H9 (cell line): ENCODE measurements at regions not wholly inside any gene's neighbourhood (a gene's known extent, or its start where the extent isn't known, plus 50 kb on each side); places are given as distances from the start of the nearest gene placed in this dataset.

Source experiments
- DNase-seq: peaks from one replicate; pipeline ENCODE4 v3.0.0-alpha.2; 2017
- H2AFZ ChIP-seq: one replicate; pipeline ENCODE4 v1.6.1; 2013; ENCODE audit warnings: mild to moderate bottlenecking, low read length, control low read depth, moderate library complexity
- H2AK5ac ChIP-seq: 2 replicates; pipeline ENCODE4 v1.6.1; 2013; ENCODE audit warnings: low read length, control low read depth, mixed read lengths; ENCODE audit not compliant: insufficient read length
- H2BK120ac ChIP-seq: one replicate; pipeline ENCODE4 v1.6.1; 2013; ENCODE audit warnings: low read depth, mild to moderate bottlenecking, low read length, control low read depth, inconsistent platforms; ENCODE audit not compliant: poor library complexity, severe bottlenecking
- H2BK12ac ChIP-seq: 2 replicates; pipeline ENCODE4 v1.6.1; 2013; ENCODE audit warnings: low read length, control low read depth, mixed read lengths, low read depth; ENCODE audit not compliant: insufficient read length
- H2BK15ac ChIP-seq: 2 replicates; pipeline ENCODE4 v1.6.1; 2013; ENCODE audit warnings: low read depth, low read length, control low read depth
- H2BK20ac ChIP-seq: one replicate; pipeline ENCODE4 v1.6.1; 2013; ENCODE audit warnings: low read depth, mild to moderate bottlenecking, low read length, control low read depth, inconsistent platforms; ENCODE audit not compliant: poor library complexity, severe bottlenecking
- H2BK5ac ChIP-seq: 2 replicates; pipeline ENCODE4 v1.6.1; 2013; ENCODE audit warnings: low read length, control low read depth, mixed read lengths; ENCODE audit not compliant: insufficient read length
- H3K14ac ChIP-seq: 2 replicates; pipeline ENCODE4 v1.6.1; 2013; ENCODE audit warnings: low read length, control low read depth; ENCODE audit not compliant: insufficient read depth
- H3K18ac ChIP-seq: 2 replicates; pipeline ENCODE4 v1.6.1; 2013; ENCODE audit warnings: low read depth, mild to moderate bottlenecking, mixed read lengths, low read length, control low read depth; ENCODE audit not compliant: insufficient read length
- H3K23ac ChIP-seq: 2 replicates; pipeline ENCODE4 v1.6.1; 2013; ENCODE audit warnings: low read length, control low read depth, mixed read lengths, low read depth; ENCODE audit not compliant: insufficient read length
- H3K23me2 ChIP-seq: 2 replicates; pipeline ENCODE4 v1.6.1; 2013; ENCODE audit warnings: low read depth, mild to moderate bottlenecking, mixed read lengths, low read length, control low read depth; ENCODE audit not compliant: insufficient read length, poor library complexity, severe bottlenecking
- H3K27ac ChIP-seq: 2 replicates; pipeline ENCODE4 v1.5.1; 2013; ENCODE audit warnings: low read length, control low read depth, mixed read lengths, low read depth; ENCODE audit not compliant: insufficient read length
- H3K27me3 ChIP-seq: 2 replicates; pipeline ENCODE4 v1.6.1; 2013; ENCODE audit warnings: low read length, control low read depth, inconsistent platforms; ENCODE audit not compliant: insufficient read depth
- H3K4ac ChIP-seq: 2 replicates; pipeline ENCODE4 v1.6.1; 2013; ENCODE audit warnings: low read depth, mild to moderate bottlenecking, control low read depth, inconsistent platforms, low read length, moderate library complexity
- H3K4me1 ChIP-seq: 2 replicates; pipeline ENCODE4 v1.6.1; 2013; ENCODE audit warnings: low read length, control low read depth, inconsistent platforms; ENCODE audit not compliant: insufficient read depth
- H3K4me2 ChIP-seq: 2 replicates; pipeline ENCODE4 v1.6.1; 2013; ENCODE audit warnings: low read length, control low read depth, mixed read lengths; ENCODE audit not compliant: insufficient read length, insufficient read depth
- H3K56ac ChIP-seq: 2 replicates; pipeline ENCODE4 v1.6.1; 2013; ENCODE audit warnings: low read depth, mild to moderate bottlenecking, mixed read lengths, low read length, control low read depth; ENCODE audit not compliant: insufficient read length
- H3K79me1 ChIP-seq: 2 replicates; pipeline ENCODE4 v1.6.1; 2013; ENCODE audit warnings: low read depth, mild to moderate bottlenecking, moderate library complexity, low read length, control low read depth, inconsistent platforms; ENCODE audit not compliant: insufficient read depth, poor library complexity, severe bottlenecking
- H3K79me2 ChIP-seq: 2 replicates; pipeline ENCODE4 v1.6.1; 2013; ENCODE audit warnings: low read length, control low read depth, inconsistent platforms; ENCODE audit not compliant: insufficient read depth
- H3K9ac ChIP-seq: 2 replicates; pipeline ENCODE4 v1.6.1; 2013; ENCODE audit warnings: low read length, control low read depth, mixed read lengths; ENCODE audit not compliant: insufficient read length; ENCODE audit errors: extremely low read depth
- H3K9me3 ChIP-seq: one replicate; pipeline ENCODE4 v1.6.1; 2013; ENCODE audit warnings: low read depth, low read length, inconsistent platforms; ENCODE audit not compliant: control insufficient read depth
- H3T11ph ChIP-seq: one replicate; pipeline ENCODE4 v1.6.1; 2013; ENCODE audit warnings: mild to moderate bottlenecking, low read length, control low read depth, inconsistent platforms
- H4K20me1 ChIP-seq: one replicate; pipeline ENCODE4 v1.6.1; 2013; ENCODE audit not compliant: control insufficient read depth, insufficient read length, insufficient read depth
- H4K5ac ChIP-seq: 2 replicates; pipeline ENCODE4 v1.6.1; 2013; ENCODE audit warnings: low read depth, mild to moderate bottlenecking, mixed read lengths, low read length, control low read depth; ENCODE audit not compliant: insufficient read length
- H4K8ac ChIP-seq: replicated peaks from 2 replicates; pipeline ENCODE4 v1.6.1; 2013; ENCODE audit warnings: low read length, control low read depth, mixed read lengths, low read depth; ENCODE audit not compliant: insufficient read length
- H4K91ac ChIP-seq: 2 replicates; pipeline ENCODE4 v1.6.1; 2013; ENCODE audit warnings: low read depth, mild to moderate bottlenecking, moderate library complexity, mixed read lengths, low read length, control low read depth; ENCODE audit not compliant: insufficient read length
- H3K27ac Mint-ChIP-seq, 3 experiments: 2 replicates in 2 of 3; 3 replicates in 1 of 3; pipeline ENCODE4 v1.8.0; 2020 to 2021; ENCODE audit warnings: mixed read lengths in 3 of 3, mild to moderate bottlenecking in 1 of 3, moderate library complexity in 1 of 3
- H3K27me3 Mint-ChIP-seq: 2 replicates; pipeline ENCODE4 v1.8.0; 2021; ENCODE audit warnings: low read depth, mild to moderate bottlenecking, moderate library complexity, mixed read lengths
- H3K36me3 Mint-ChIP-seq, 3 experiments: 2 replicates in 2 of 3; 3 replicates in 1 of 3; pipeline ENCODE4 v1.8.0; 2020 to 2021; ENCODE audit warnings: low read depth in 3 of 3, mixed read lengths in 3 of 3; ENCODE audit not compliant: insufficient read depth in 1 of 3
- H3K4me1 Mint-ChIP-seq, 2 experiments: 2 replicates each; pipeline ENCODE4 v1.8.0; 2020; ENCODE audit warnings: mixed read lengths in 2 of 2
- H3K4me3 Mint-ChIP-seq, 2 experiments: 2 replicates in 1 of 2; 3 replicates in 1 of 2; pipeline ENCODE4 v1.8.0; 2020 to 2021; ENCODE audit warnings: mild to moderate bottlenecking in 2 of 2, mixed read lengths in 2 of 2, moderate library complexity in 1 of 2
- H3K9me3 Mint-ChIP-seq, 2 experiments: 2 replicates in 1 of 2; 3 replicates in 1 of 2; pipeline ENCODE4 v1.8.0; 2020; ENCODE audit warnings: mild to moderate bottlenecking in 2 of 2, mixed read lengths in 2 of 2, moderate library complexity in 1 of 2
- CTCF ChIP-seq: fragments of 200-600 bp; sonication (generic); conservative IDR thresholded peaks from 3 replicates; pipeline ENCODE4 v1.8.0; 2021; ENCODE audit warnings: antibody characterized with exemption, mild to moderate bottlenecking
- WGBS: extraction: QIAGEN DNeasy Blood & Tissue Kit; methylation state at CpG from one replicate; pipeline ENCODE4 v1.1.7; 2013; ENCODE audit warnings: missing lambda C conversion rate, low lambda C conversion rate, mixed read lengths; ENCODE audit not compliant: insufficient read length; ENCODE audit errors: extremely low coverage; 5-methylcytosine and 5-hydroxymethylcytosine counted together

GRCh38 chr2:22124003-22124402 lies 1000.2 kb downstream of the TDRD15 start:
- WGBS, result no CpG with 5 or more reads among the region's 4 CpGs
- peaks cover 9 to 13% of the 10 kb centered on the region in 2 experiments for H3K4me1 Mint-ChIP-seq

More at GRCh38 chr2:22124003-22124402, 1000.2 kb downstream of the TDRD15 start:
- no peak overlapping the region for H3K27ac ChIP-seq
- H3K9me3 ChIP-seq, result no peaks in the 10 kb centered on the region
- no peaks in the 10 kb centered on the region for H3K79me2 ChIP-seq
- Mint-ChIP-seq H3K27me3 (no peaks in the 10 kb centered on the region), H3K4me3 (no peak overlapping the region; a peak in 1 of 5 replicates), H3K27ac (no peak overlapping the region), H3K36me3 (peaks cover 0 to 5% (median 2%) of the 10 kb centered on the region in 3 experiments; a peak in 2 of 7 replicates), H3K9me3 (peaks cover 0 to 3% of the 10 kb centered on the region in 2 experiments; a peak in 1 of 5 replicates)
- no peak overlapping the region for H3K4ac ChIP-seq
- no peak overlapping the region for H3T11ph ChIP-seq
- H2AK5ac ChIP-seq, result no peak overlapping the region
- no peaks in the 10 kb centered on the region for H3K4me1 ChIP-seq
- no peaks in the 10 kb centered on the region for H3K27me3 ChIP-seq
- no peak overlapping the region for H3K23ac ChIP-seq
- DNase-seq, result no peak
- no peak overlapping the region for H2BK12ac ChIP-seq
- H4K8ac ChIP-seq, result no peak overlapping the region
- no peaks in the 10 kb centered on the region for H4K20me1 ChIP-seq
- H3K9ac ChIP-seq, result no peak overlapping the region
- no peak overlapping the region for H2AFZ ChIP-seq
- H4K5ac ChIP-seq, result no peak overlapping the region
- no peak overlapping the region for H3K14ac ChIP-seq
- no peaks in the 10 kb centered on the region for H3K79me1 ChIP-seq
- H3K18ac ChIP-seq, result no peak overlapping the region
- no peak overlapping the region for H2BK5ac ChIP-seq
- H4K91ac ChIP-seq, result no peak overlapping the region
- no peaks in the 10 kb centered on the region for H3K23me2 ChIP-seq
- no peak overlapping the region for H3K56ac ChIP-seq
- TF ChIP-seq CTCF, result peak; percentile 58; the same call in 2 of the 3 replicates
- H2BK20ac ChIP-seq, result no peak overlapping the region
- no peak overlapping the region for H2BK15ac ChIP-seq
- no peak overlapping the region for H3K4me2 ChIP-seq
- H2BK120ac ChIP-seq, result no peak overlapping the region
